H7 (cell line): ENCODE measurements at regions not wholly inside any gene's neighbourhood (a gene's known extent, or its start where the extent isn't known, plus 50 kb on each side); places are given as distances from the start of the nearest gene placed in this dataset.
"Not testable (repeated sequence)": the region's sequence is repeated elsewhere in the genome, so short reads cannot be mapped to it uniquely, and the experiment has no call there.

ENCODE experiments used
- DNase-seq: peaks from one replicate; pipeline ENCODE4 v3.0.0; 2012
- H3K27me3 ChIP-seq: 2 replicates; pipeline ENCODE4 v1.6.0; 2011; ENCODE audit warnings: mild to moderate bottlenecking, low read length; ENCODE audit not compliant: control insufficient read depth, insufficient read depth
- H3K36me3 ChIP-seq: replicated peaks from 2 replicates; pipeline ENCODE4 v1.5.1; 2011; ENCODE audit warnings: low read length; ENCODE audit not compliant: control insufficient read depth, insufficient read depth
- H3K4me3 ChIP-seq: 2 replicates; pipeline ENCODE4 v1.5.1; 2011; ENCODE audit warnings: low read depth, mild to moderate bottlenecking, control low read depth, low read length, moderate library complexity; ENCODE audit not compliant: insufficient read depth

DNA sequence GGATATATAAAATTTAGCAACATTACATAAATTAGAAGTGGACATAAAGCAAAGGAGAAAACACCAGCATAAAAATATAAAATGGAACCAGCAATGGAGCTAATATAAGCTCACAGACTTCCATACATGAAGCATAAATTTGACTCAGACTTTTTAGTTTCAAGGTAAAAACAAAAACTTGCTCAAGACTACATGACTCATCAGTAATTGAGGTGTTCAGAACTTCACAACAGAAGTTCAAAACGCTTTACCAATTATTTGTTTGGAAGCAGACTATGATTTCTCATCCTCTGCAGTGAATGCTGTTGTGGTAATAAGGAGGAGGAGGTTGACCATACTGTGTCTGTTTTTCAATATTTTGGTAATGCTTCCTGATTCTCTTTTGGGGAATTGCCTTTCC lies 192.0 kb upstream of the MEIS1 start:
- DNase-seq, H3K36me3 ChIP-seq, H3K4me3 ChIP-seq, H3K27me3 ChIP-seq: not testable (repeated sequence)

DNA sequence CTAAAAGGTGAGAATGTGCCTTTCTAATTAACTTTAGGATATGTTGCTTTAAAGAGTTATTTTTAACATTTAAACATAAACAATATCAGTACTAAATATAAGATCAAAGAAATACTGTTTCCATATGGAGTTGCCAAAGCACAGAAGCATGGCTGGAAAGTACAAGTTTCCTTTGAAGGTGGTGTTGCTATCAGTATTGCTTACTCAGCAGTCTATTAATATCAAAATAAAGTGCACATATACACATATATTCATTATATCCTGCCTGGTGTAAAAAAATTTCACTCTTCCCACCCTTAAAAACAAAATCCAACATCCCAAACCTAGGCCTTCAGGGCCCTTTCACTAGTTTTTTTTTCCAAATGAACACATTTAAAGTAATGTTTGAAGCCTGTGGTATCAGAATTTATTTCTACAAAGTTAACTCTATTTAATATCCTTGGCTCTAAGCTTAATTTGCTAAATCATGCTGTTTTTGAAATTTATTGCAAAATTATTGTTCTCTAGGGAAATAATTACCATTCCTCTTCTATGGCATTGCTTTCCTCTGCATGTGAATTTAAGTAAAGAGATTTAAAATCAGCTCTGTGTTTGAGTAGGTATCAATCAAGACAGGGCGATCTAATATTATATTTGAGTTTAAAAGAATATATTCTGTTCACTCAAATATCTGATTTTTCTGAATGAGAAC lies 192.7 kb upstream of the MEIS1 start:
- no peak for DNase-seq
- no peak overlapping the region for H3K4me3 ChIP-seq

DNA sequence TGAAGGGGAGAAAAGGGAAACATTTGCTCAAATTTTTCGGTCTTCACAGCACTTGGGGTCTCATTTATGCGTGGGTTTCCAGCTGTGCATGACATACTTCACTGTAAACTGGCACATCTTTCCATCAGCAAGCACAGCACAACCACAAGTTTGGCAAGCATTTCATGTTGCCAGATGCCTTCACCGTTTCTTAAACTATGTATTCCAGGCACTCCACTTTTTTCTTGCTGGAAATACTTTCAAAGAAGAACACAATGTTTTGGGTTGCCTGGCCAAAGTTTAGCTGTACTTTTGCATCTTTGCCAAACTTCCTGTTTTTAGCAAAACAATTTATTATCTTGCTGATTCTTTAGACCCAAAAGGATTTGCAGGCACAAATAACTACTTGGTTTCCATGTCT lies 194.6 kb upstream of the MEIS1 start:
- no peak for DNase-seq
- no peaks in the 10 kb centered on the region for H3K27me3 ChIP-seq
- no peaks in the 10 kb centered on the region for H3K36me3 ChIP-seq
- no peak overlapping the region for H3K4me3 ChIP-seq

More for the DNA sequence above, 192.7 kb upstream of the MEIS1 start:
- Histone ChIP-seq H3K27me3 (no peaks in the 10 kb centered on the region), H3K36me3 (no peaks in the 10 kb centered on the region)

DNA sequence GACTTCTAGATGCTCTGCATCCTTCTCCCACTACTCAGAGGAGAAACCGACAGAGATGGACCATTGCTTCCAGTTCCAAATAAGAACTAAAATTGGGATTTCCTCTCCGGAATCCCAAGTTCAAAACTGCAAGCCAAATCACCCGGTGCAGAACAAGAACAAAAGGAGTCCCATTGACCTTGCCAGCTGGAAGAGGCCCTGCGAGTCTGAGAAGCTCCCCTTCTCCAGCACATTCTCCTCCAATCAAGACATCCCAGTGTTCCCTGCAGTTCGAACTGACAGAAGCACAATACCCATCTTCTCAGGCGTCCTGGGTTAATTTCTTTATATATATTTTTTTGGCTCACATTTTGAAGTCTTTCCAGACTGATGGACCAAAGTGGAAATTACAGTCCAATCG lies 195.3 kb upstream of the MEIS1 start:
- no peaks in the 10 kb centered on the region for H3K36me3 ChIP-seq
- H3K27me3 ChIP-seq, result no peaks in the 10 kb centered on the region
- no peak for DNase-seq
- H3K4me3 ChIP-seq, result no peak overlapping the region

DNA sequence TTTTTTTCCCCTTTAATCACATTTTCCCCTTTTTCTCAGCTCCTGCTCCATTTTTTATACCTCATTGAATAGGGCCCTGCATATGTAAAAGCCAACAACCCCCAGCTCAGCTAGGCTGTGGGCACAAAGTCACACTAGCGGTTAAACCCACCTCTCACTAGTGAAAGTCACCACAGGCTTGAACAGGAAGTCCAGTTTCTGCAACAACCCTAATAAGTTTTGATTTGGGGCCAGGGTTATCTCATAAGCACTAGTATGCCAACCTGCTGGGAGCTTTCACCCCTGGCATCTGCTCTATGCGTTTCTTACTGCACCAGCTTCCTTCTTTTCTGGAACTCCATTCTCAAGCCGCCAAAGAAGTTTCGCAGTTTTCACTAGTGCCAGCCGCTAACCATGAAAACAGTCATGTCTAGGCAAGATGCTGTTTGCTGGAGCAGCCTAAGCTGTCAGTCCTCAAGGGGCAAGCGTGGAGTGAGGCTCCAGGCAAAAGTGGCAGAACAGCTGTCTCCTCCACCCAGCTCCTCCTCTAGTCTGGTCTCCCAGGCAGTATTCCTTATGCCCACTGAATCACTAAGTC lies 197.0 kb upstream of the MEIS1 start:
- H3K4me3 ChIP-seq, result no peak overlapping the region
- no peak for DNase-seq

DNA sequence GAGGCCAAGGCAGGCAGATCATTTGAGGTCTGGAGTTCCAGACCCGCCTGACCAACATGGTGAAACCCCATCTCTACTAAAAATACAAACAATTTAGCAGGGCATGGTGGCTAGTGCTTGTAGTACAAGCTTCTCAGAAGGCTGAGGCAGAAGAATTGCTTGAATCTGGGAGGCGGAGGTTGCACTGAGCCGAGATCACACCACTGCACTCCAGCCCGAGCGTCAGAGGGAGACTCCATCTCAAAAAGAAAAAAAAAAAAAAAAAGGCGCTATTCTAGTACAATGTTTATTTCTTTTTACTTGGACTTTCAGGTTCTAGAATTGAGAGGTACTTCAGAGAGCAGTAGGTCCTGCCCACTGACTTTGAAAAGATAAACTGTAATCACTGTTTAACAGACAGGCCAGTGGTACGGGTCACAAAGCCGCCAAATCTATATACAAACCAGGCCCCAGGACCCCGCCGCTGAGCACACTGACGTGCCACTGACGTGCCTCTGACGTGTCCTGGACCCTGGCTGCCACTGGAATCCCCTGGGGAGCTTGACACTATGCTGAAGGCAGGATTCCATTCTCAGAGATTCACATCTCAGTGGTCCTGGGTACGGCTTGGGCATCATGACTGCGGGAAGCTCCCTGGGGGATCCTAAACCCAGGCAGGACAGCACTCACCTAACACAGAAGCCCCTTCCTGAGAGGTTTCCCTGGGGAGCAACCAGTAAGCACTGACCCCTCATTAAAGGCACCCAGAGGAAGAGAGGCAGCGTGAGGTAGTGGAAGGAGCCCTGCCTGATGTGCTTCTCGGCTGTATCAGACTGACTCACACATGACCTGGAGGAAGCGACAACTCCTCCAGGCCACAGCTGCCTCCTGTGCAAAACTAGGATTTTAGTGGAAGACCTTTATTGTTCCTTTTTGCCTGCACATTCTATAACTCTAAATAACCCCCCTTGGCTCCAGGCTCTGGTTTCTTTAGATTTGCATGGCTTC lies 197.8 kb upstream of the MEIS1 start:
- H3K36me3 ChIP-seq, result no peaks in the 10 kb centered on the region
- H3K27me3 ChIP-seq, result no peaks in the 10 kb centered on the region
- no peak for DNase-seq
- no peak overlapping the region for H3K4me3 ChIP-seq

More for the DNA sequence above, 197.0 kb upstream of the MEIS1 start:
- H3K36me3 ChIP-seq, result no peaks in the 10 kb centered on the region
- H3K27me3 ChIP-seq, result no peaks in the 10 kb centered on the region

DNA sequence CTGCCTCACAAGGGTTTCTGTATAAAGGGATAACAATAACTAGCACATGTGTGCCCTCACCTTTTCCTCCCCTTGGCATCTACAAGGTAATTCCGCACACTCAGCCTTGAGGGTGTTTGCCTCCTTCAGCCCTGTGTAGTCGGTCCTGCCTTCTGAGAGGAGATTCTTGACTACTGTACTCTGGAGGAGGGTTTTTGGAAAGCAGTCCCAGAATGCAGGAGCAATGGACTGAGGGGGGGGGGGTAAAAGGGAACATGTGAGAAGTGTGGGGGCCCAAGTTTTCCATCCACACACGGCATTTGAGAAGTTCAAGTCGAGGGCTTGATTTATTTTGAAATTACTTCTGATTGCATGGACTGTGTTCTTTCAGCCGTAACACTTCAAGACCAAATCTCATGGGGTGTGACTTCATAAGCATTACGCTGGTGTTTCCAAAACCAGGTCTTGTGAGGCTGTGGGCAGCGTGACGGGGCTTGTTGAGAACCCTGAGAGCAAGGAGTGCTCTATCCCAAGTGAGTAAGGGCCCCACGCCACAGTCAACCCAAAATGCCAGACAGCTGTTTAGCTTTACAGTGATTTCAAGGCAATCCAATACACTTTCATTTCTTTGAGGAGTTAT lies 198.7 kb upstream of the MEIS1 start:
- DNase-seq, result no peak
- Histone ChIP-seq H3K27me3 (no peaks in the 10 kb centered on the region), H3K36me3 (no peaks in the 10 kb centered on the region), H3K4me3 (no peak overlapping the region)

DNA sequence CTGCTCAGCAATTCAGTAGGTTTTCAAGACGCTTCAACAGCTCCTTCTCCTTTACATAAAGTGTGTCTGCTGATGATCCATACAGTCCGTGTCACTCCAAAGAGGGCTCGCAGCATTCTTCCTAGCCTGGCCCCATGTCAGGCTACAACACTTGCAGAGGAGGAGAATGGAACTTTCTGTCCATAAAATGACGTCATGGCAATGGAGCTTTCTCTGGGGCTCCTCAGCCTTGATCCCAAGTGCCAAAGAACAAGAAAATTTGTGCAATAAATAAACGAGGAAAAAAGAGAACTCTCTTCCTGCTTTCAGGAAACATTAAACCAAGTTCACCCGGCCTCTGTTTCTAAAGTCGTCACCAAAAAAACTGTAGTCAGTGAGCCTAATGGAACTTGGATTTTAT lies 199.5 kb upstream of the MEIS1 start:
- Histone ChIP-seq H3K36me3 (no peaks in the 10 kb centered on the region), H3K4me3 (no peak overlapping the region), H3K27me3 (no peaks in the 10 kb centered on the region)
- no peak for DNase-seq

DNA sequence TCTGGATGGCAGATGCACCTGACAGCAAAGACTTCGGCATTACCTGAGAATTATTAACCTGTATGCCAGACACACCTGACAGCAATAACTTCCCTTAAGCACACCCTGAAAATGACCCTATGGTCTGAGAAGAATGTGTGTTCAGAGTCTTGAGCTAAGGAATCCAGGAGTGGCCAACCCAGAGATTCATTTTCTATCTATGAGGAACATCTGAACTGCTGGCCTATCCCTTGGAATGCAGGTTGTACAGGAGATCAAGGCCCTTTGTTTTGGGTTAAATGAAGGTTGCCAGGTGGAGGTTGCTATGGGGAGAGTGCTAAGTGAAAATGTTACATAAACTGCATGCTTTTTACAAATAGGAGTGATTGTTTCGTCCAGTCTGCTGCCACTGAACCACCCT lies 200.9 kb upstream of the MEIS1 start:
- no peak for DNase-seq
- Histone ChIP-seq H3K27me3 (no peaks in the 10 kb centered on the region), H3K4me3 (no peak overlapping the region), H3K36me3 (no peaks in the 10 kb centered on the region)

DNA sequence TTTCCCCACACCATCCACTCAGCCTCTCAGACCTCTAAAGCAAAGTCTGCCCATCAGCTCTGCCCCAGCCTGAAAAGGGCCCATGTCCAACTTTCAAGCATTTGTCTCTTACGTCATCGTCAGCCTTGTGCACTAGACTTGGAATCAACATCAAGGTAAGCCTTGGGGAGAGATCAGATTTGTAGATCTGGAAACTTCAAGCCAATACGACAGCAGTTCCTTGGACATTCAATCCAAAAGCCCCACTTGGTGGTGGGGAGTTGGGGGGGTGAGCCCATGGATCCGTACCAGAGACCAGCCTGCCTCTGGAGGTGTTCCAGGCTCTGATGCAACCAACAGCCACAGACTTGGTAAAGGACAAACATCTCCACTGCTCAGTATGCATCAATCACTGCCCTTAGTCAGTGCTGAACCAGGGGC lies 206.8 kb upstream of the MEIS1 start:
- Histone ChIP-seq H3K4me3 (no peak overlapping the region), H3K36me3 (no peaks in the 10 kb centered on the region), H3K27me3 (no peaks in the 10 kb centered on the region)
- no peak for DNase-seq

DNA sequence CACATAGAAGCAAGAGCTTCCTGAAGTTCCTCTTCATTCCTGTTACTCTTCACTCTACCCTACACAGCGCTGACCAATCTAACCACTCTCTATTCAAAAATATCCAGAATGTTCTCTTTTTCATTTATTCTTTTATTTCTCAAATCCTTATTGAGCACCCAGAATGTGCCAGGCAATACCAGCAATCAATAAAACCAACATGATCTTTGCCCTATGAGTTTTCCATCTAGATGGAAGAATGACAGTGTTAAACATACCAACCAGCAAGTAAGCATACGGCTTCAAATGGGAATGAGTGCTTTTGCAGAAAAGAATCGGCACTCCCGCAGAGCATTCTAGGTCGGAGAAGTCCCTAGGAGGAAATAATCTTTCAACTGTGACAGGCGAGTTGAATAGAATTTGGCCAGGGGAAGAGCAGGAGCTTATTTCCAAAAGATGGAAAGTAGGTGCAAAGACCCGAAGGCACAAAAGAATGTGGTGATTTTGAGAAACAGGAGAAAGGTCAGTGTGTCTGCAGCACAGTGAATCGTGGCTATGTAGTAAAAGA lies 217.8 kb upstream of the MEIS1 start:
- no peak for DNase-seq
- Histone ChIP-seq H3K4me3 (no peak overlapping the region), H3K27me3 (no peaks in the 10 kb centered on the region), H3K36me3 (no peaks in the 10 kb centered on the region)

DNA sequence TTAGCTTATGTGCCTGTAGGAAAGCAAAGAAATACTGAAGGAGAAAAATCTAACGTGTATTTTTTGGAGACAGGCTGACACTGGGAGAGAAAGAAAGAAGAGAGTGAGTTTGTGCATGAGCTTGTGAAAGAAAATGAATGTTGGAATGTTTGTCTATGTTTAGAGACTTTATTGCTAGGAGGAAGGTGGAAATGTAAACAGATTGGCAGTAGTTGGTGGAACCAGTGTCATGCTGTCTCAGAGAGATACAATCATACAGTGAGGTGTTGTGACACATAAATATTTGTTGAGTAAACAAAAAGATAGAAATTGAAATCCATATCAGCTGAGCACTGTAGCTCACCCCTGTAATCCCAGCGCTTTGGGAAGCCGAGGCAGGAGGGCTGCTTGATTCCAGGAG lies 222.2 kb upstream of the MEIS1 start:
- Histone ChIP-seq H3K4me3 (no peak overlapping the region), H3K36me3 (no peaks in the 10 kb centered on the region), H3K27me3 (no peaks in the 10 kb centered on the region)
- no peak for DNase-seq

DNA sequence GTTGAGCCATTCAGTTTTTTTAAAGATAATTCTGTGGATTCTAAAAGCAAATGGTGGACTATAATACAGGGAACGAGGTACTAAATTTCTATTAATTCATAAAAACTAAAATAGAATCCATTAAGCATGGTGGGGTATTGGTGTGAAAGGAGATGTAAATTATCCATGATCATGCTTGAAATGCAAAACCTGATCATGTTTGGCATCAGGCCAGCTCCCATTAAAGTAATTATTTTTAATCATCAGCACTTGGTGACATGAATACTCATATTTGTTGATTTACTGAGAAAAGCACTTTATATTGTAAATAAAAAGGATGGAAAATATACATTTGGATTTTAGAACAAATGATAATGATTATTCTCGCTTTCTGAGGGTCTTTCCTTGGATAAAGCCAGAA lies 232.3 kb upstream of the MEIS1 start:
- Histone ChIP-seq H3K4me3 (no peak overlapping the region), H3K27me3 (no peaks in the 10 kb centered on the region), H3K36me3 (no peaks in the 10 kb centered on the region)
- no peak for DNase-seq

DNA sequence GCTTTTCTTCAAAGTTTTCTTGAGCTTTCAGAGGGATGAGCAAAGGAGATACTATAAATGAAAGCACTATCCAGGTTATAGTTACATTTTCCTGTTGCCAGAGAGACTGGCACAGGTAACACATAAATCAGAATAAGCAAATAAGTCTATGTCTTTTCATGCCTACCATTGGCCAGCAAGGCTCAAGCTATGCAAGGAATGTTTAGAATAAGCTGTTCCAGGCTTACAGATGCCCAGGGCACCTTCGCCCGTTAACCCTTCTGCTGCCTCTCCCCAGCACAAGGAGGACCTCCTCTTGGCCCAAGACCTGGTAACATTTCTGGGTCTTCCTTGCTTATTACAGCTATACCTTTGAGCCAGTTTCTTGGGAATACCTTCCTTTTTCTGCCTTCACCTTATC lies 233.7 kb upstream of the MEIS1 start:
- no peak for DNase-seq
- H3K36me3 ChIP-seq, result no peaks in the 10 kb centered on the region
- no peak overlapping the region for H3K4me3 ChIP-seq
- H3K27me3 ChIP-seq, result no peaks in the 10 kb centered on the region
